Loucy (cell line): ENCODE measurements at regions not wholly inside any gene's neighbourhood (a gene's known extent, or its start where the extent isn't known, plus 50 kb on each side); places are given as distances from the start of the nearest gene placed in this dataset.
"Not testable (repeated sequence)": the region's sequence is repeated elsewhere in the genome, so short reads cannot be mapped to it uniquely, and the experiment has no call there.

Experiments used
- H2AFZ ChIP-seq: fragments of 200-600 bp; sonication (generic); 2 replicates; pipeline ENCODE4 v1.6.0; 2016; ENCODE audit warnings: antibody characterized with exemption, mild to moderate bottlenecking, low read length, moderate library complexity
- H3F3A ChIP-seq: fragments of 200-600 bp; 2 replicates; pipeline ENCODE4 v1.6.0; 2016; ENCODE audit warnings: antibody characterized with exemption, low read depth, mild to moderate bottlenecking
- H3K27me3 ChIP-seq: fragments of 200-600 bp; sonication (generic); 2 replicates; pipeline ENCODE4 v1.6.1; 2014; ENCODE audit warnings: low read length, mild to moderate bottlenecking; ENCODE audit not compliant: insufficient read depth, poor library complexity, severe bottlenecking
- H3K36me3 ChIP-seq: fragments of 200-600 bp; sonication (generic); 2 replicates; pipeline ENCODE4 v1.6.1; 2016; ENCODE audit warnings: low read length; ENCODE audit not compliant: insufficient read depth
- H3K4me1 ChIP-seq: fragments of 200-600 bp; sonication (generic); 2 replicates; pipeline ENCODE4 v1.5.1; 2014; ENCODE audit warnings: low read length, mild to moderate bottlenecking; ENCODE audit not compliant: insufficient read depth, poor library complexity, severe bottlenecking
- H3K4me2 ChIP-seq: fragments of 200-600 bp; sonication (generic); 2 replicates; pipeline ENCODE4 v1.6.0; 2014; ENCODE audit warnings: antibody characterized with exemption, low read length, low read depth, mild to moderate bottlenecking; ENCODE audit not compliant: poor library complexity, severe bottlenecking
- H3K4me3 ChIP-seq: fragments of 200-600 bp; sonication (generic); 2 replicates; pipeline ENCODE4 v1.5.1; 2014; ENCODE audit warnings: low read length, mild to moderate bottlenecking, mixed read lengths; ENCODE audit not compliant: poor library complexity, severe bottlenecking
- H3K79me2 ChIP-seq: fragments of 200-600 bp; sonication (generic); 2 replicates; pipeline ENCODE4 v1.6.1; 2014; ENCODE audit warnings: low read length; ENCODE audit not compliant: insufficient read depth
- H3K9ac ChIP-seq: fragments of 200-600 bp; sonication (generic); 2 replicates; pipeline ENCODE4 v1.6.0; 2014; ENCODE audit warnings: mild to moderate bottlenecking, low read depth, low read length, moderate library complexity; ENCODE audit not compliant: poor library complexity, severe bottlenecking
- H3K9me2 ChIP-seq: fragments of 200-600 bp; sonication (generic); replicated peaks from 2 replicates; pipeline ENCODE4 v1.6.1; 2016; ENCODE audit warnings: low read depth, low read length, mixed read lengths
- H3K9me3 ChIP-seq: fragments of 200-600 bp; sonication (generic); 2 replicates; pipeline ENCODE4 v1.6.1; 2014; ENCODE audit warnings: mild to moderate bottlenecking, antibody characterized with exemption, low read length, low read depth; ENCODE audit not compliant: insufficient read depth
- H4K20me1 ChIP-seq: fragments of 200-600 bp; sonication (generic); 2 replicates; pipeline ENCODE4 v1.6.0; 2014; ENCODE audit warnings: antibody characterized with exemption, low read length, mild to moderate bottlenecking; ENCODE audit not compliant: insufficient read depth, poor library complexity, severe bottlenecking
- EZH2phosphoT487 ChIP-seq: fragments of 200-600 bp; IDR thresholded peaks from 2 replicates; pipeline ENCODE4 v1.6.1; 2018; ENCODE audit warnings: antibody characterized with exemption, mild to moderate bottlenecking, moderate library complexity, borderline replicate concordance
- TF ChIP-seq, protein P1 (sequence below): fragments of 200-600 bp; sonication (generic); conservative IDR thresholded peaks from 2 replicates; pipeline ENCODE4 v1.5.1; 2014; ENCODE audit warnings: mild to moderate bottlenecking, antibody characterized with exemption, low read length

DNA sequence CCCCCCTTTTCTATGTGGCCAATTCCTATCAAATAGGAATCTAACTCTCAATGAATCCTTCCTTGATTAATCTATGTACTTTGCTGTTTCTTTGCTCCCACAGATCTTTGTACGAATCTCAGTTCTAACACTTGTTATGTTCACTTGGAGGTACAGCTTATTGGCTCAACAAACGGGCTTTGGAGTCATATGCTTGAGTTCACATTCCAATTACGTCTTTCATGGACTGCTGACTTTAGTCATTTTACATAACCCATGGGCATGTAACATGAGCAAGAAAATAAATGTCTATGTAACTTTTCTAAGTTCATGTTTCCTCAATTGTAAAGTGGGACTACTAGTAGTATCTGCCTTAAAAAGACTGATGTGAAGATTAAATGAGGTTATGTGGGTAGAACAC lies 123.2 kb upstream of the TBC1D5 start:
- Histone ChIP-seq H3K27me3 (no peaks in the 10 kb centered on the region), H3K79me2 (no peaks in the 10 kb centered on the region), H3K4me2 (no peak overlapping the region), H2AFZ (no peak overlapping the region), H3K9me2 (no peaks in the 10 kb centered on the region), H4K20me1 (no peaks in the 10 kb centered on the region), H3K9ac (no peak overlapping the region), H3K4me3 (no peak overlapping the region), H3K4me1 (no peaks in the 10 kb centered on the region), H3F3A (no peaks in the 10 kb centered on the region), H3K36me3 (no peaks in the 10 kb centered on the region), H3K9me3 (no peaks in the 10 kb centered on the region; the same call in 1 of the 2 replicates)
- no peak for TF ChIP-seq EZH2phosphoT487
- TF ChIP-seq, protein P1, sequence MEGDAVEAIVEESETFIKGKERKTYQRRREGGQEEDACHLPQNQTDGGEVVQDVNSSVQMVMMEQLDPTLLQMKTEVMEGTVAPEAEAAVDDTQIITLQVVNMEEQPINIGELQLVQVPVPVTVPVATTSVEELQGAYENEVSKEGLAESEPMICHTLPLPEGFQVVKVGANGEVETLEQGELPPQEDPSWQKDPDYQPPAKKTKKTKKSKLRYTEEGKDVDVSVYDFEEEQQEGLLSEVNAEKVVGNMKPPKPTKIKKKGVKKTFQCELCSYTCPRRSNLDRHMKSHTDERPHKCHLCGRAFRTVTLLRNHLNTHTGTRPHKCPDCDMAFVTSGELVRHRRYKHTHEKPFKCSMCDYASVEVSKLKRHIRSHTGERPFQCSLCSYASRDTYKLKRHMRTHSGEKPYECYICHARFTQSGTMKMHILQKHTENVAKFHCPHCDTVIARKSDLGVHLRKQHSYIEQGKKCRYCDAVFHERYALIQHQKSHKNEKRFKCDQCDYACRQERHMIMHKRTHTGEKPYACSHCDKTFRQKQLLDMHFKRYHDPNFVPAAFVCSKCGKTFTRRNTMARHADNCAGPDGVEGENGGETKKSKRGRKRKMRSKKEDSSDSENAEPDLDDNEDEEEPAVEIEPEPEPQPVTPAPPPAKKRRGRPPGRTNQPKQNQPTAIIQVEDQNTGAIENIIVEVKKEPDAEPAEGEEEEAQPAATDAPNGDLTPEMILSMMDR, result no peak

DNA sequence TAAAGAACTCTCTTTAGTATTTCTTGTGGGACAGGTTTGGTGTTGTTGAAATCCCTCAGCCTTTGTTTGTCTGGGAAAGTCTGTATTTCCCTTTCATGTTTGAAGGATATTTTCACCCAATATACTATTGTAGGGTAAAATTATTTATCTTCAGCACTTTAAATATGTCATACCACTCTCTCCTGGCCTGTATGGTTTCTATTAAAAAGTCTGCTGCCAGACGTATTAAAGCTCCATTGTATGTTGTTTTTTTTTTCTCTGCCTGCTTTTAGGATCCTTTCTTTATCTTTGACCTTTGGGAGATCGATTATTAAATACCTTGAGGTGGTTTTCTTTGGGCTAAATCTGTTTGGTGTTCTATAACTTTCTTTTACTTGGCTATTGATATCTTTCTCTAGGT lies 119.0 kb upstream of the TBC1D5 start:
- Histone ChIP-seq H3K4me3 (no peak overlapping the region), H3K4me2 (no peak overlapping the region)

DNA sequence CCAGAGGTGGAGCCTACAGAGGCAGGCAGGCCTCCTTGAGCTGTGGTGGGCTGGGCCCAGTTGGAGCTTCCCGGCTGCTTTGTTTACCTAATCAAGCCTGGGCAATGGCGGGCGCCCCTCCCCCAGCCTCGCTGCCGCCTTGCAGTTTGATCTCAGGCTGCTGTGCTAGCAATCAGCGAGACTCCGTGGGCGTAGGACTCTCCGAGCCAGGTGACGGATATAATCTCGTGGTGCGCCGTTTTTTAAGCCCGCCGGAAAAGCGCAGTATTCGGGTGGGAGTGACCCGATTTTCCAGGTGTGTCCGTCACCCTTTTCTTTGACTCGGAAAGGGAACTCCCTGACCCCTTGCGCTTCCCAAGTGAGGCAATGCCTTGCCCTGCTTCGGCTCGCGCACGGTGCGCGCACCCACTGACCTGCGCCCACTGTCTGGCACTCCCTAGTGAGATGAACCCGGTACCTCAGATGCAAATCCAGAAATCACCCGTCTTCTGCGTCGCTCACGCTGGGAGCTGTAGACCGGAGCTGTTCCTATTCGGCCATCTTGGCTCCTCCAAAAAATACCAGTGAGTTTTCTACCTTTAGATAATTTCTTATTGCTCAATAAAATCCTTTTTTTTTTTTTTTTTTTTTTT lies 118.5 kb upstream of the TBC1D5 start:
- not testable (repeated sequence) for H3K9me2 ChIP-seq, H3K36me3 ChIP-seq, H3K9ac ChIP-seq, H4K20me1 ChIP-seq, H3K4me3 ChIP-seq, H3F3A ChIP-seq, H3K9me3 ChIP-seq, H3K4me2 ChIP-seq, H2AFZ ChIP-seq, H3K79me2 ChIP-seq, H3K4me1 ChIP-seq, H3K27me3 ChIP-seq

More for the DNA sequence above, 119.0 kb upstream of the TBC1D5 start:
- H4K20me1 ChIP-seq, result no peaks in the 10 kb centered on the region
- H3K9me2 ChIP-seq, result no peaks in the 10 kb centered on the region
- TF ChIP-seq EZH2phosphoT487, result no peak
- TF ChIP-seq, protein P1, result no peak
- H3K9ac ChIP-seq, result no peak overlapping the region
- no peaks in the 10 kb centered on the region; the same call in 1 of the 2 replicates for H3K9me3 ChIP-seq
- H3K4me1 ChIP-seq, result no peaks in the 10 kb centered on the region
- no peaks in the 10 kb centered on the region for H3F3A ChIP-seq
- H3K36me3 ChIP-seq, result no peaks in the 10 kb centered on the region
- no peaks in the 10 kb centered on the region for H3K79me2 ChIP-seq
- H3K27me3 ChIP-seq, result no peaks in the 10 kb centered on the region
- H2AFZ ChIP-seq, result no peak overlapping the region

DNA sequence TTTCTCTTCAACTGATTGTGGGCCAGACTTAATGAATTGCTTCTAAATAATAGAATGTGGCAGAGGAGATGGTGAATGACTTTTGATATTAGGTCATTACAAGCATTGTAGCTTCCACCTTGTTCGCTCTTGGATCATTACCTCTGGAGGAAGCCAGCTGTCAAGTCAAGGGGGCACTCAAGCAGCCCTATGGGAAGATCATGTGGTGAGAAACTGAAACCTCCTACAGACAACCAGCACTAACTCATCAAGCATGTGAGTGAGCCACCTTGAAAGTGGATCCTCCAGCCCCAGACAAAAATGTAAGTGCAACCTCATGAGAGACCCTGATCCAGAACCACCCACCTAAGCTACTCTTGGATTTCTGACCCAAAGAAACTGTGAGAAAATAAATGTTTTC lies 109.8 kb upstream of the TBC1D5 start:
- H3K4me1 ChIP-seq, result no peaks in the 10 kb centered on the region
- H4K20me1 ChIP-seq, result no peaks in the 10 kb centered on the region
- H3K9me3 ChIP-seq, result no peaks in the 10 kb centered on the region
- no peaks in the 10 kb centered on the region for H3K9me2 ChIP-seq
- H3F3A ChIP-seq, result no peaks in the 10 kb centered on the region
- H3K9ac ChIP-seq, result no peak overlapping the region
- H3K4me3 ChIP-seq, result no peak overlapping the region
- no peaks in the 10 kb centered on the region for H3K27me3 ChIP-seq
- no peak for TF ChIP-seq EZH2phosphoT487
- TF ChIP-seq, protein P1, result no peak
- H3K4me2 ChIP-seq, result no peak overlapping the region
- no peaks in the 10 kb centered on the region for H3K36me3 ChIP-seq
- no peak overlapping the region for H2AFZ ChIP-seq
- no peaks in the 10 kb centered on the region for H3K79me2 ChIP-seq
